Activated effector memory CD4-positive, alpha-beta T cell treated with anti-CD3 and anti-CD28 coated beads, Interleukin-2, amount 50 U/mL, for 16 hours (primary cell): ENCODE measurements at regions not wholly inside any gene's neighbourhood (a gene's known extent, or its start where the extent isn't known, plus 50 kb on each side); places are given as distances from the start of the nearest gene placed in this dataset.

ENCODE experiments used
- DNase-seq: peaks from one replicate; pipeline ENCODE4 v3.0.0-alpha.2; 2020

DNA sequence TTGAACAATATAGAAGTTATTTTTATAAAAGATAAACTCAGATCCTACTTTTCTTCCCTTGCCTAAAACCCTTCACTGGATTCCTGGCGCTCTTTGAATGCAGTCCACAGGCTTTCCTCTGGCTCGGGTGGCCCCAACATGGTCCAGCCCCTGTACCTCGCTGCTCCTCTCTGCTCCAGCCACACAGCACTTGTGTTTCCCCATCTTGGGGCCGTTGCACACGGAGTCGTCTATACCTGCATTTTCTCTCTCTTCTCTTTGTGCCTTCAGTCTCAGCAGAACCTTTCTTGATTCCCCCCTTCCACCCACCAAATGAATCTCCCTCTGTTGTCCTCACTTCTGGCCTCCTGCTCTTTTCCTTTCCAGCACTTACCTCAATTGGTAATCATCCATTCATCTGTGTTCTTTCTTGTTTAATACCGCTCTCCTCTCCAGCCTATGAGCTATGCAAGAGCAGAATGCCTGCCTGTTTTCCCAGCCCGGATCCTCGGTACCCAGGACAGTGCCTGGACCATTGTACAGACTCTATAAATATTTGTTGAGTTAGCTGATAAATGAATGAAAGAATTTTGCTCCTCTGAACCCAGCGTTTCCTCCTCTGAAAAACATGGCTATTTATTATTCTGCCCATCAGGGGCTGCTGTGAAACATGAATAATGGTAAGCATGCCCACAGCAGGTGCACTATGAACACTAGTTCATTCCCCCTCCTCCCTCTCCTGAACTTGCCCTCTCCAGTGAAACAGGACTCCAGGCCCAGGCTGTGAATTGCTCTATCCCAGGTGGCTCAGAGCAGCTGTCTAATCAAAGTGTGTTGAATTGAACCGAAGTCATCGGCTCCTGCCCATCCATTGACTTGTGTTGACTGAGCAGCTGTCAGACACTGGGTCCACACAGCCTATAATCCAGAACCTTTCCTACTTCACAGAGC lies 266.9 kb downstream of the PTPRU start:
- DNase-seq: peak; percentile 28

DNA sequence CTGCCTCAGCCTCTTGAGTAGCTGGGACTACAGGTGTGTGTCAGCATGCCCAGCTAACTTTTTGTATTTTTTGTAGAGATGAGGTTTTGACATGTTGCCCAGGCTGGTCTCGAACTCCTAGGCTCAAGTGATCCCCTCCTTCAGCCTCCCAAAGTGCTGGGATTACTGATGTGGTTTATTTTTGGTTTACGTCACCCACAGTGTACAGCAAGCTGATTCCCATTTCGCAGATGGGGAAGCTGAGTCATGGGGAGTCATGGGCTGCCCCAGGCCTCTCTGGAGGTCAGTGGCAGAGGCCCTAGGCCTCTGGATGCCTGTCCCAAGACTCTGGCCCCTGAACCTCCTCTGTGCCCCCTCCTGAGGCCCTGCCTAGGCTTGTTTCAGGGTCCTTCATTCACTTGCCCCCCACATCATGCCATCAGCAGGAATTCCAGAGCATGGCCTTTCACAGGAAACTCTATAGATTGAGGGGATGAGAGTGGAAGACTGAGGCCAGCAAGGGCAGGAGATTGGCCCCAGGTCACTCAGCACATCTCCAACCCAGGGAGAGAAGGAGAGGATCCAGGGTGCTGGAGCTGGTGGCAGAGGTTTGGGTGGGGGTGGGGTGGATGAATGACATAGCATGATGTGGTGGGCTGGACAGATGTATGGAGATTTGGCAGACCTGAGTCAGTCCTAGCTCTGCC lies 266.0 kb downstream of the PTPRU start:
- peak; percentile 21 for DNase-seq

DNA sequence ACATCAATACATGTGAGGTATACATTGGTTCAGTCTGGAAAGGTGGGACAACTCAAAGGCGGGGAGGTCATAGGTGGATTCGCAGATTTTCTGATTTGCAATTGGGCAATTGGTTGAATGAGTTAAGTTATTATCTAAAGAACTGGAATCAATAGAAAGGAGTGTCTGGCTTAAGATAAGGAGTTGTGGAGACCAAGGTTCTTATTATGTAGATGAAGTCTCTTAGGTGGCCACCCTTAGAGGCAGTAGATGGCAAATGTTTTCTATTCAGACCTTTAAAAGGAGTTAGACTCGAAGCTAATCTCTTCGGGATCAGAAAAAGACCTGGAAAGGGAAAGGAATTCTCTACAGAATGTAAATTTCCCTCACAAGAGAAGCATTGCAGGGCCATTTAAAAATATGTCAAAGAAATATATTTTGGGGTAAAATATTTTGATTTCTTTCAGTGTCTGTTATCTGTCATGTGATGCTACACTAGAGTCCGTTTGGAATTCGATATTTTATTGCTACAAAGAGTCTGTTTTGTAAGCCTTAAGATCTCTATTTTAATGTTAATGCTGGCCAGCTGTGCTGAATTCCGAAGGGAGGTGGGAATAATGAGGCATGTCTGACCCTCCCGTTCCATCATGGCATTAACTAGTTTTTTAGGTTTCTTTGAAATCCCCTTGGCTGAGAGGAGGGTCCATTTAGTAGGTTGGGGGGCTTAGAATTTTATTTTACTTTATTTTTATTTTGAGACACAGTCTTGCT lies 265.1 kb downstream of the PTPRU start:
- peak; percentile 8 for DNase-seq

DNA sequence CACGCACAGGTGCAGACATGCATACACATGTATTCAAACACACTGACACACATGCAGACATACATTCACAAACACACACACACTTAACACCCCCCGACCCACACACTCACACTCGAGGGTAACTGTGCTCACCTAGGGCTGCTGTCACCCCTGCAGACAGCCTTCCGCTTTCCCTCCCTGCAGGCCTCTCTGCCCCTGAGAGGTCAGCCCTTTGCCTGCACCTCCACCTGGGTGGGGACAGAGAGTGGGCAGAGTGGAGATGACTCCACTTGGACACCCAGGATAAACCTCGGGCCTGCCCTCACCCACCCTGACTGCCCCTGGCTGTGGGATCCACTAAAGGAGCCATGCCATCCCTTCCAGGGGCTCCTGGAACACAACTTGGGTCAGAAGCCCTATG lies 264.3 kb downstream of the PTPRU start:
- DNase-seq: peak; percentile 37

DNA sequence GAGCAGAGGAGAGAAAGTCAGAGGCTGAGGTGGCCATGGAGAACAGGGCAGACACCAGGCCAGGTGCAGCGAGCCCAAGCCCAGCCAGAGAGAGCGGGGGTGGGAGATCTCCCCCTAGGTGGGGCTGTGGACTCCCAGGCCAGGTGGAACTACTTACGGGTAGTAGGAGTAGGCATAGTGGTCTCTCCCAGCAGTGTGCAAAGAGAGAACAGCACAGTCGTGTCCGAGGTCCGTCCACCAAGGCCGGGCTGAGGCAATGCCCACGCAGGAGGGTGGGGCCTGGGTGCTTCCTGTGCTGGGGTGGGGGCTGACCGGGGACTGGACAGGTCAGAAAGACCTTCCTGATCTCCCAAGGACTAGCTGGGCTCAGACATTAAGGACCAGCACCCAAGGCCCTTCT lies 263.7 kb downstream of the PTPRU start:
- peak; percentile 45 for DNase-seq

DNA sequence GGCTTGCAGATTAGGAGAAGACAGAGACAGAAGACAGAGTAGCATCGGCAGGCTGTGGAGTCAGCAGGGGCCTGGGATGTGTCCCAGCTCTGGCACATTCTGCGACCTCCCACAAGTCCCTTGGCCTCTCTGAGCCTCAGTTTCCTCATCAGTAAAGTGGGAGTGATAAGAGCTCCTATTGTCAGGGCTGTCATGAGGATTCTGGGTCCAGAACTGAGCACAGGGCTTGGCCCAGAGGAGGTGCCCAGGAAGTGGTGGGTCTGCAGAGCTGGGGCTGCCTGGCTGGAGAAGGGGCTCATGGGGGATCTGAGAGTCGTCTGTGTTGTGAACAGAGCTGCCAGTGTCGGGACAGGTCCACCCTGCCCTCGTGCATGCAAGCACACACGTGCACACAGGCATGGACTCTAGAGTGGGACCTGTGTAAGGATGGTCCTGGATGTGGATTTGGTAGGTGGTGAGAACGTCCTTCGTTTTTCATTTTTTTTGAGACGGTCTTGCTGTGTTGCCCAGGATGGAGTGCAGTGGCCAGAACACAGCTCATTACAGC lies 262.9 kb downstream of the PTPRU start:
- DNase-seq: peak; percentile 28

DNA sequence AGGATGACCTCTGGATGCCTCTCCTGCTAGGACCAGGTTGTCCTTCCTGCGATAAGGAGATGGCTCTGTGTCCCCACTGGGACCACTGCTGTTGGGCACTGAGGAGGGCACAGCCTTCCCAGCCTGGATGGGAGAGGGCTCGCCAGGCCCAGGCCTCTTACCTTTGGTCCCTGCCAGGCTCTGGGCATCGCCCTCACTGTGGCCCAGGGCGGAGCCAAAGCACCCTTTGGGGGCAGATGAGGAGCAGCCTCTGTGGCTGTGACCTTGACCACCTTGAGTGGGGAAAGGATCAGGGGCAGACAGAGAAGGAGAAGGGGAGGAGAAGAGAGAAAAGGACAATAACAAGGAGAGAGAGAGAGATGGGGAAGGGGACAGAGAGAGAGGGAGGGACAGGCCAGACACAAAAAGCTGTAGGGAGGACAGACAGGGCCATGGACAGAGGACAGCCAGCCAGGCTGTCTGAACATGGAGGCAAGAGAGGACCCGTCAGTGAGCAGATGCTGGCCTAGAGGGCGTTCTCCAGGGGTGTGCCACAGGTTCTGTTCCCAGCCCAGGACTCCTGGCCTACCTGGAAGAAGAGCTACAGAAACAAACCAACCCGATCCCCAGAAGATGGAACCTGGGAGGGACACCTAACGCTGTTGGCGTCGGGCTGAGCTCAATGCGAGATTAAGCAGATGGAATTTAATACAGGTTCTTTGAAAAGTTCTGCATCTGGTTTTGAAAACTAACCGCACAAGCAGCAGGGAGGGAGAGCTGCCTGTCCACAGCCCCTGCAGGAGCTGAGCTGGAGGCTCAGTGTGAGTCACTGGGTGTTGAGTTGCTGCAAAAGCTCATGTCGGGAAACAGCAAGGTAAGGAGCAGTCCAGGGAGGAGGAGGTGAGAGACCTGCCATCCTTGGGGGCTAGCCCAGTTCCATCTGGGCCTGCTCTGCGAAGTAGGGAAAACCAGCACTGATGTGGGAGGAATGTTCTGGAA lies 262.1 kb downstream of the PTPRU start:
- peak; percentile 46 for DNase-seq

DNA sequence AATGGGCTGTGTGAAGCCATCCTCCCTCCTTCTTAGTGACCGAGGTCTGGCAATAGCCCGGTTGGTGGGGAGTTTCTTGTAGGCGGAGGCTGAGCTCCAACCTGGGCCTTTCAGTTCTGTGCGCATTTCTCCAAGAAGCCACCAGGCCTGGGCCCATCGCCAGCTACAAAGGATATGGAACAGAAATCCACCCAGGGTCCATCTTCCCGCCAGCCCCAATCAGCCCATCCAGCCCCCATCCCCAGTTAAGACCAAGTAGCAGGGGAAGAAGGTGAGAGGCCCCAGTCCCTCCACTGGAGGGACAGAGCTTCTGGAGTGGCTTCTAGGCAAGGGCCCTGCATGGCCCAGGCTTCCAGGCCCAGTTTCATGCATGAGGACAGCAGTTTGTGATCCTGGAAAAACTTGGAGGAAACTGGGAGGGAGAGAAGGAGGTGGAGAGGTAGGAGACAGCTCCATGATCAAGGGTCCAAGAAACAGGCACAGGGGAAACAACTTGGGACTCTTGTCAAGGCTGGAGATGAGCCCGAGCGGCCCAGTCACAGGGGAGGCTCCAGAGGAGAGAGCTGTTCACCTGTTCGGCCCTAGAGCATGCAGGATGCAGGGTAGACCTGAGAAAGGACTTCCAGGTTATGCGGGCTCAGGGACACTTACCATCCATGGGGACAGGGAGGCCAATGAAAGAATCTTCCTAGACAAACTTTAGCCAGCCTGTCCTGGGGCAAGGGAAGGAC lies 261.2 kb downstream of the PTPRU start:
- DNase-seq: peak; percentile 28

DNA sequence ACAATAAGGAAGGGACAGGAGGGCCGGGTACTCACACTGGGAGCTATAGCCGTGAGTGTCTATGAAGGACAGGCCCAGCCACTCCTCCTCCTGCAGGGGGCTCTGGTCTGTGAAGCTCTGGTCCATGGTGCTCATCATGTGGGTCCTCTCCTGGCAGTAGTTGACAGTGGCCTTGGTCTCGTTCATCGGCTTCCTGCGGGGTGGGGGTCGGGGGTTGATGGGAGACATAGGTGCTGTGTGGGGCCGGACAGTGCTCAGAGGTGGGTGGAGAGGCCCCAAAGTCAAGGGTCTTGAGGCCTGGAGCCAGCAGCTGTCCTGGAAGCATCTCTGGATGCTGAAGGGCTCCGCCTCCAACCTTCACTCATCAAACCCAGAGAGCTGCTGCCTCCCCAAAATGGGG lies 260.4 kb downstream of the PTPRU start:
- peak; percentile 28 for DNase-seq

DNA sequence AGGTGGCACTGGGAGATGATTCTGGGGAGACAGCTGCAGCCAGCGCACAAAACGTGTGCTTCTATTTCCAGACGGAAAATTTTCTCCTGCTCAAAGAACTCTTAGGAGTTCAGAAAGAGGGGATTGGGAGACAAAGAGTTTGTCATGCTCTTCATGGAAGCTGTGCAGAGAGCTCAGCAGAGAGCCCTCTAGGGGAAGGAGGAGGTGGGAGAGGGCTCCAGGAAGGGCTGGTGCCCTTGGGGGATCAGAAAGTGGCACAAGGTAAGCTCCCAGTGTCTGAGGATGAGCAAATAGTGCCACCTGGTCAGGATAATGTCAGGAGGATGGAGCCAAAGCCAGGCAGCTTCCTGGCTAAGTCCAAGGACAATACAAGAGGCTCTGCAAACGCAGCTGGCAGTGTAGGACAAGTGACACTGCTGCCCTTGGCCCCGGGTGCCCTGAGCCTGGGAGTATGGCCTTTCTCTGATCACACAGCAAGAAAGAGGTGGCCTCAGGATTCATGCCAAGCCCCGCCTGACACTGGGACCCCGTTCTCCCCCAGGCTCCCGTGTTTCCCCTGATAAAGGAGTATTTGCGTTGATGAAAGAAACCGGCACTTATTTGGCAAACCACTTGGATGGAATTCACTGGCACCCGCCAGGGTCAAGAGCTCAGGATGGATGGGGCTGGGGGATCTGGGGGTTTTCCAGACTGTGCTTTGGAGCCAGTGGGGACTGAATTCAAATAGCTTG lies 254.0 kb downstream of the PTPRU start:
- no peak for DNase-seq

DNA sequence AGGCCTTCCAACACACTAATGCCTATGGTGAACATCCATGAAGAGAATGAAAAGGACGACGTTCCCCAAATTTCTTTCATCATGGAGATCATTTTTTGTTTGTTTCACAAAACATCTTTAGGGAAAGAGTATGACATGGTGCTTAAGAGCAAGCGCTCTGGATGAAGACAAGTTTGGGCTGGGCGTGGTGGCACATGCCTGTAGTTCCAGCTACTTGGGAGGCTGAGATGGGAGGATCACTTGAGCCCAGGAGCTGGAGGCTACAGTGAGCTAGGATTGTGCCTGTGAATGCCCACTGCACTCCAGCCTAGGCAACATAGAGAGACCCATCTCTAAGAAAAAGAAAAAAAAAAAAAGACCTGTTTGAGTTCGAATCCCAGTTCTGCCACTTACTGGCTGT lies 253.1 kb downstream of the PTPRU start:
- DNase-seq: no peak

DNA sequence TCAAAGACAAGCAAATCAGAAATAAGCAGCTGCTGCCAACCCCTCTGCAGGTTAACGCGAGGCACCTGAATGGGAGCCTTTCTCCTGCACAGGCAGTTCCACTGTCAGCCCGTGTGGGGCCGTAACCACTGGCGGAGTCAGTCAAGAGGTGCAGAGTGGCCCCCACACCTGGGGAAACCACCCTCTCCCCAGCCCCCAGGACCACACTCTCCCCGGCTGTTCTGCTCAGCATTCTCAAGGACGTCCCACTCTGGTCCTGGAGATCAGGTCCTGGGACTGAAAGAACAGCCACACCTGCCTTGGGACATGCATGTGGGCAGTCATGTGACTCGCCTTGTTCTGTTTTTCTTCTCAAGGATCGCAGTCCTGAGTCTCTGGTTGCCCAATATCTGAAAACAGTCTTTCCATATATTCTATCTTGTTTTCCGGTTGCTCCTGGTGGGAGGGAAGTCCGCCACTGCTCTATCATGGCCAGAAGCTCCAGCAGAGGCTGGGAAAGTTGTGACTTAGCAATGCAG lies 252.5 kb downstream of the PTPRU start:
- no peak for DNase-seq

DNA sequence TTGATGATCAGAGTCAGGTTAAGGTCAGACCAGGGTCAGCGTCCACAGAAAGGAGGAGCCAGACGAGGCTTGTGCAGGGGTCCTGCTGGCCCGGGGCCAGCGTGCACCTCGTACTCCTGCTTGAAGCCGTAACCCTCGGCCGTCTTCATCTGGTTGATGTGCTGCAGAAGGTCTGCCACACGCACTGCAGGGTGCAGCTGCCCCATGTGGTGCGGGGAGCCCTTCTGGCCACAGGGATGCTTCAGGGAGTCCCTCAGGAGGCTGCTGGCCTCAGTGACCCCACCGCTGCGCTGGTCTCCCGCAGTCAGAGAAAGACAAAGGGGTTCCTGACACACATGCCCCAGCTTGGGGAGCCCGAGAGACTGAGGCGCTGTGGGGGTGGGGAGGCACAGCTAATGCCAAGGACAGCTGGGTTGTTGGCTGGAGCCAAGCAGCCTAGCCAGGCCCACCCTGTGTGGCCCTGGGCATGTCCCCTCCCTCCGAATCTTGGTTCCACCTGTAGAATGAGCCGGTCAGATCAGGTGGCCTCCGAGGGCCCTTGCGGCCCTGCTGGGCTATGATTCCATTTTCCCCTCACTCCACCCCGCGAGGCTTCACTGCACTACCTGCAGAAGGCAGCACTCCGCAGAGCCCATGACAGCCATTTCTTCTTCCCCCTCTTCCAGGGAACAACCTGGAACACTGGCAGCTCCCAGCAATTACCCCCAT lies 251.9 kb downstream of the PTPRU start:
- DNase-seq: no peak

DNA sequence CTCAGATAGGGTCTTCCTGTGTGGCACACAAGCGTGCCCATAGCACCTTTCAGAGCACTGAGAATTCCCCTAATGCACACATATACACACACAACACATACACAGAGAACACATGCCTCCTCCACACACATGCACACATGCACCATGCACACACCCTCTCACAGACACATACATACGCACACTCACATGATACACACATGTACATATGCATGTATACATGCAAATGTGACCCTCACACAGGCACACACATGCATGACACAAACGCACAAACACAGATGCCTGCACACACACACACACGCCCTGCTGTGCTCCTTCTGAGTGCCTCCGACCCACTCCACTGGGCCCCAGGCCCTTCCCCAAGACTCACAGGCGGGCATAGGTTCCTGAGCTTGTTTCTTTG lies 251.0 kb downstream of the PTPRU start:
- DNase-seq: no peak

DNA sequence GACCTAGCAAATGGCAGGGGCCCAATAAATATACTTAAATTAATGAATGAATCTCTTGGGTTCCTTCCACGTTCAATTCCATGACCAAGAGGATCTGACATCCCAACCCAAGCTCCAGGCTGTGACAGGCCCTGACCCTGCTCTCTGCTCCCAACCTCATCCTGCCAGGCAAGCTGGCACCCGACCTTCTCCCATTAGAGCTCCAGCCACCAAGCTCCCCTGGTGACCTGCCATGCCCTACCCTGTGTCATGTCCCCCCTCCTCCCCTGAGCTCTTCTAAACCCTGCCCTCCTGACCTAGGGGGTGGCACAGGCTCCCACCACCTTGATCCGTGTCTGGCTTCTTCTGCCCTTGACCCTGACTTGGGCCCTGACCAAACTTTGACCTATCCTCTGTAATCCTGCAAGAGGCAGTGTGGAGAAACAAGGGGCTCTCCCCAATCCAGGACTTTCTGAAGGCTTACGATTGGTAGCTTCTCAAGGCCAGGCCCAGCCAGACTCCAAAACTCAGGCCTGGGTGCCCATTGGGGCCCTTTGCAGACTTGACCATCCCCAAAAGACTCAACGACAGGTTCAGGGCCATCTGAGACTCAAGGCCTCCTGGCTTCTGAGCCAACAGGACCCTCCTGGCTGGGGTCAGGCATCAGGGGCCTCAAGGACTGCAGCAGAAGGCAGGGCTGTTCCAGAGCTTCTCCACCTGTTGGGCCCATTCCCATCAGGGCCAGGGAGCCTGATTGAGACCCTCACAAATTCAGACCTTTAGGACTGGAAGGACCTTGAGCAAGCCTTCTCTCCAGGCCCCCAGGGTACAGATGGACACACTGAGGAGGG lies 249.0 kb downstream of the PTPRU start:
- DNase-seq: peak; percentile 34

DNA sequence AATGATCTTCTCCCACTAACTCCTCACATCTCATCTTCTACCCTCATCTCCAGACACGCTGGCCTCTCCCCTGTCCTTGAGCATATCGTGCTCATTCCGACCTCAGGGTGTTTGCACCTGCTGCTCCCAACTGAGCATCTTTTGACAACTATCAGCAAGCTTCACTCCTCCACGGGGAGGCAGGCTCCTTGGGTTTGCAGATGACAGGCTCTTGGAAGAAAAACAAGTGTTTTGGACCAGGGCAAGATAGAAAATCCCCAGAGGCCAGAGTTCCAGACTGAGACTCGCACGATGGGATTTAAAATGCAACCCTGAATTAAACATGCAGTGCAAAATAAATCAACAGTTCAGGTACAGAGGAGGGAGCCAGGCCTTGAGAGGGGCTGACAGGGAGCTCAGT lies 246.7 kb downstream of the PTPRU start:
- no peak for DNase-seq

DNA sequence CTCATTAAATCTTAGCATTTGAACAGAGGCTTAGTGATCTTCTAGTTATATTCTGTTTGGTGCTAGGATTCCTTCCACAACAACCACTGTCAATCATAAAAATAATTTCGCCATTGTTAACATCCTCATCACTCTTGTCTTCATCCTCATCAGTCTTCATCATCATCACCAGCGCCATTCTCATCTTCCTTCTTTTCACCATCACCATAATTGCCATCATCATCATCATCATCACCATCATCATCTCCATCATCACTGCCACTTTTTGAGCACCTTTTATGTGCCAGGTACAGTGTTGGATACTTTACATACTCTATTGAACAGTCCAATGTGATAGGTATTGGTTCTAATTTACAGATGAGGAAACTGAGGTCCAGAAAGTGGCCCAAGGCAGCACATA lies 245.7 kb downstream of the PTPRU start:
- DNase-seq: no peak

DNA sequence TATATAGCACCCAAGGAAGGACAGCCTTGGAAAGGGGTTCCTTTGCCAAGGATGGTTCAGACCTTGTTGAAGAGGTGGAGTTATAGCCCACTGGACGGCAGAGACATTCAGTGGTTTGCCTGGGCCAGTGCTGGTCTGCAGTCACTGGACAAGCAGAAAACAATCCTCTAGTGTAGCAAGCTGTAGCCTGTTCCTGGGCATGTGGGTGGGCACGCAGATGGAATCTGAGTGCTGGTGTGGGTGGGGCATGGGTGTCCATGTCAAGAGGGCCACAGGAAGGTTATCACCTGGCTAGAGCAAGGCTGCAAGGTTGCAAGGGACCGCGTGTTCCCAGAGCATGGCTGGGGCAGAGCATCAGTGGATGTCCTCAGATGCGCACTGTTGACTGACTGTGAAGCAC lies 244.7 kb downstream of the PTPRU start:
- peak; percentile 53 for DNase-seq

DNA sequence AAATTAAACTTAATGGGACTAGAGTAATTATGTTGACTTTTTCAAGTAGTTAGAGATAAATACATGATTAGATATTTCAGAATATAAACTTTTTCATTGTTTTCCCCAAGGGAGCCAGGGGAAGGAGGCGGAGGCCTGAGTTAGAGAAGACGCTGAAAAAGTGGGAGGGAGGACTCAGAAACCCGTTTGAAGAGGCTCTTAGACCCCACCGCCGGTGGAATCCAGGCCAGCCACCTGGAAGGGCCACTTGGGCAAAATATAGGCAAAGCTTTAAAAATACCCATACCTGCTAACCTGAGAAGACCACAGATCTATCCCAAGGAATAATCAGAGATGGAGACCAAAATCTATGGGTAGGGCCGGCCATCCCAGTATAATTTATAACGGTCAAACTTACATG lies 242.6 kb downstream of the PTPRU start:
- DNase-seq: peak; percentile 10
